ENCODE measurements at regions not wholly inside any gene's neighbourhood (a gene's known extent, or its start where the extent isn't known, plus 50 kb on each side); places are given as distances from the start of the nearest gene placed in this dataset.
A peak's percentile ranks its signal among the peaks of the same experiment; 100 is the strongest.

DNA sequence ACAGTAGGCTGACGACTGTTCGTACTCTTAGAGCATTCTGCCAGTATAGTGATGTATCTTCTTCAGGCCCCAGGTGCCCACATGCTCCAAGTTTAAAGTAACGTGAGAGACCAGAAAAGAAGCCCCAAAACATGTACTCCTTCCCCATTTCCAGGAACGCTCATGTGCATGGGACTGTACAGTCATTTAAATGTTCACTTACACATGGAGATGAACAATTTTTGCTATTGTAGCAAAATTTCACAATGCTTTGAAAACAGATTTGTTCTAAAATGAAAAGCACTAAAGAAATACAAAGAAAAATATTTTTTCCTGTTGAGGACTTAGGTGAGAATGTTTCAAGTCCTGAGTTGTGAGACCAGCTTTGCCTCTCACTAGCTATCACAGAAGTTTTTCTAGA, 269.3 kb upstream of the PRDM1 start:
- DNase-seq (ENCODE audit: low read depth in 1 of 2, low spot score in 1 of 2) = no peak

DNA sequence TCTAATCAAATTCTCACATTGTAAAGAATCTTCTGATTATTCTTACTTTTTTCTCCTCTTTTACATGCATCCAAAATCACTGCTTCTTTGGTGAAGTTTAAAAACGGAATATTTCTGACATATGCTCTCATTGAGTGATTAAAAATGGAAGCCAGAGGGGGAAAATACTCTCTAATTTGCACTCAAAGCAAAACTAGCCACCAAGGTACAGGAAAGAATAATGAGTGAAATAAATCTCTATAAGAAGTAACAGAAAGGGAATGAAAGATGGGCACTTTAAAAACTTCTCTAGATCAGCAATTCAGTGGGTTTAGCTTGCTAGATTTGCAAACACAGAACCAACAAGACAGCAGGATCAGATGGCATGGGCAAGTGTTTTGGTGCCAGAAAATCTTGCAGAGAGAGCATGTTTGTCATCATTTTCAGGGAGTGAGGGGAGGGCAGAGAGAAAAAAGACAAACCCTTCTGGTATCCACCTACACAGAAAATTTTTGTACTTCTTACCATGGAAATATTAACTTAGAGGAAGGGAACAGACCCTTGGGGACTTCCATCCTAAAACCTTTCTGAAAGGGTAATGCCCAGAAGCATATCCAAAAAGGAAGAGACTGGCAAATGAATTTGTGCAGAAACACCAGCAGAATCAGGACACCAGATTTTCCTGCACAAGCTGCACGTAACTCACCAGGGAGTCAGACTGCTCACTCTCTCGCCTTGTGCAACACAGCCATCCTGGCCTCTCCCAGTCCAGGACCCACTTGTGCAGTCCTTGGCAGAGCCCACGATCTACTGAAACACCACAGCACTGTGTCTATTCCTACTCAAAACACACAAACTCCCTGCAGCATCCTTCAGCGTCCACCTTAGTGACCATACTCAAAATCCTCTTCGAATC, 270.2 kb upstream of the PRDM1 start:
- no peak for DNase-seq (ENCODE audit: low read depth in 1 of 2, low spot score in 1 of 2)

DNA sequence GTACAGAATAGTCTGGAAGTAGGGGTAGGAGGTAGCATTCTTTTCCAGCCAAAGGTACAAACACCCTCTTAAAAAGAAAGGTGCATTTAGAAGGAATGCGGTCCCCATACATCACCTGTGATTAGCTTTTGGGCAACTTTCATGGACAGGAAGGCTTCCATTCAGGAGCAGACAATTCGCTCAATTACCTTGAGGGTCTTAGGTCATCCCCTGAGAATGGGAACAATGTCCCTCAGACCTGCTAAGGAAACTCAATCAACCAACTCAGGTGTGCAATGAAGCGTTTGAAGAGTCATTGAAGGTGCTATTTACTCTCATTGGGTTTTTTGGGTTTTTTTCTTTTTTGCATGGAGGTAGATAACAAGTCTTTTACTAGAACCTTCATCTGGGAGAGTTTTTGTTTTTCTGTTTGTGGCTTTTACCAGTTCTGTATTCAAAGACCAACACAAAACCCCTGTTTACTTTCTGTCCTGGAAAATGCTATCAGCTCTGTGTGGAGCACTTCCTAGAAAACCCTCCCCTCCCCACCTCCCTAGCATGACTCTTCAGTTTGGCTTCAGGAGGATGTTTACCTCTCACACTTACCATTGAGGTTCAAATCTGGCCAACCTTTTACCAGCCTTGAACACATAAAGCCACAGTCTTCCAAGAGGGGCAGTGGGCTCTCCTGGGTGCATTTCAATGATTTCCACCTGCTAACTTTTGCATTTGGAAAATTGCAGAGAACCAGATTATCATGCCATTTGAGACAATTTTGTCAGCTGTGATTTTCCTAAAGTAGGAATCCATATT, 271.2 kb upstream of the PRDM1 start:
- DNase-seq (ENCODE audit: low read depth in 1 of 2, low spot score in 1 of 2) = no peak

DNA sequence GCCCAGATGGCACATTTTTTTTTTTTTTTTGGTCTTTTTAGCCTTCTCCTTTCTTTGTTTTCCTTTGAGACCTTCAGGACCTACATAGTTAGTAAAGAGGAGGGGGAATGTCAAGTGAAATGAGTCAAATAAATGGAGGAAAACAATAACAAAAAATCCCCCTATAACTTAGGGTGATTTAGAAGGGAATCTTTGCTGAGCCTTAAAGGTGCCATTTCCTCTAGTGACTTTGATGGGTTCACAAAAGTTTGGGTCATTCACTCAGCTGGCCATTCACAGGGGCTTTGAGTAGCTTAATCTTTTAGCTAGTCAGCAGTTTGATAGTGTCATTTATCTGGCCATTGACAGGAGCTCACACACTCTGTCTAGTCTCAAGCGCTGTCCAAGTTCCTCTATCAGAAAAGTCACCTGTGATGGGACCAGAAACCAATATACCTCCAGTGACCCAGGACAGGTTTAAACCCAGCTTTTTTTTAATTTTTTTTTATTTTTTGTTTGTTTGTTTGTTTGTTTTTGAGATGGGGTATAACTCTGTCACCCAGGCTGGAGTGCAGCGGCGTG, 275.1 kb upstream of the PRDM1 start:
- DNase-seq (ENCODE audit: low read depth in 1 of 2, low spot score in 1 of 2) = no peak

DNA sequence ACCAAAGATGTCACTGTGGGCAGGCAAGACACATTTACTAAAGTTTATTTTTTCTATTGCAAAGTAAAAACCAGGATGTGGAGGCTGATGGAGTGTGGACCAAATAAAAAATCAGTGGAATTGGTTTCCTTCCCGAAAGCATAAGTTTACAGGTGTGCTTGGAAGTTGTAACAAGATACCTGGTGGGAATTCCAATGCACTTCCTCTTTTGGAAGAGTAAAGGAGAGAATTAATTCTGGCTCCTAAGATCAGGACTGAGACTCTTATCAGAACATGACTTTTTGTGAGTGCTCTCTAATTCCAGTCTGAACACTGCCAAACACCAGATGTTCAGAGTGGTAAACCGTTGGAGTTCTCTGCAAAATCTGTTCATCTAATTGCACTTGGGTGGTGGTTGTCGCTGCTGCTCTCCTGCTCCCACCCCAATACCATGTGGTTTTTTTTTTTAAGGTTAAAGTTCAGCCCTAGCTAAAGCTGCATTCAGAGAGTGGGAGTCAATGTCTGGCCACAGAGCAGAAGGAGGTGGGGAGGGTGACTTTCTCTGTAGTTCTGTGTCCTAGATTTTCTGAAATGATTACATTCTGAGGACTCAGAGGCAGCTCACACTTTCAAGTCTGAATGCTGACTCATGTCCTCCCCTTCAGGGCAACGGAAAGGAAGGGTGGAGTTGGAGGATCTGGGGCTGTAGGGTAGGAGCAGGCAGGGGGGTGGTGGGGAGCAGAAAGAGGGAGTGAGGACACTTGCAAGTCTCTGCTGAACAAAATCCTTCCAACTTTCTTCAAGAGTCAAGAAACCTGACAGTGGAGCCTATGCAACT, 275.8 kb upstream of the PRDM1 start:
- peak in 1 of 2 donors; percentile 49 for DNase-seq (ENCODE audit: low read depth in 1 of 2, low spot score in 1 of 2)

DNA sequence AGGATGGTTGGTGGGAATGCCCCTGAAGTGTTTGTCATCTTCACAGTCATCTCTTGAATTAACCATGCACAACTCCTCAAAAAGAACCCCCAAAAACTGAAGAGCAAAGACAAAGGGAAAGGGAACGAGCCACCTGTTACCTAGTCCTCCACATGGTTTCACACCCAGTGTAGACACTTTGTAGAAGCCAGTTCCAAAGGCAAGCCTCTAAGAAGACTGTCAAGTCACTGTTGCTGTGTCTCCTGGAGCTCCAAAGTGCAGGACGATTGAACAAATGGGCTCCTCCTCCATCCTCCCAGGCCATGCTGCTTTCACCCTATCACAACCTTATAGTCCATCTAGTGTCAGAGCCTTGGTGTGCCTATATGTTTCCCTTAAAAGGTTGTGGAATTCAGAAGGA, 277.6 kb upstream of the PRDM1 start:
- DNase-seq (ENCODE audit: low read depth in 1 of 2, low spot score in 1 of 2) = no peak

DNA sequence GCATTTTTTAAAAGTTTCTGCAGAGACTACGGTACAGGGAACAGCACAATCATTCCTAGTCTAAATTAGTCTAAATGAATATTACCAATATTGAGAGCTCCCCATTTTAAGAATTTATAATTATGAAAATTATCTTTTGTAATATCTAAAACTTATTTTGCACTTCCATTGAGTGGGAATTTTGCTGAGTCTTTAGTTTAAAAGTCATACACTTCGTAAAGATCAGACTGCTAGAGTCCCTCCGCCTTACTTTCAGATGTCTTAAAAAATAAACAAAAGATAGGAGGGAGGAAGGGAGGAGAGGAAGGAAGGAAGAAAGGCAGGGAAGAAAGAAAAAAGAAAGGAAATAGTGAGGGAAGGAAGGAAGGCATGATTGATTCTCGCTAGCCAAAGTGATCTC, 278.2 kb upstream of the PRDM1 start:
- DNase-seq (ENCODE audit: low read depth in 1 of 2, low spot score in 1 of 2) = no peak

DNA sequence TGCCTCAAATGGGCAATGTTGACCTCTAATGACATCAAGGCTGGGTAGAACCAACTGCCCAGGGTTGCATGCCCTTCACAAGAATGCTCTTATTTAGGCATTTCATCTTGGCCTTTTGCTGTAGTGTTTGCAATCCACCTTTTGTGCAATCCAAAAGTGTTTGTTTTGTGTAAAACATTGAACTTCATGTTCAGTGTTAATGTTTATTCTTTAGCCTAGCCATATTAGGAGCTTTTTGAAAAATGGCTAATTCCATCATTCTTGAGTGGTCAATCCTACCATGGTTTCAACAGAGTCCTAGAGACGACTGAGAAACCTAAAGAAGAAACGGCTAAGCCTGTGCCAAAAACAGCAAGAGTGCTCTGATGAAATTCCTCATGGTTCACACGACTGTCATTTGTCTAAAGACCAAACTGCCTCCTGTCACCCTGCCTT, 279.6 kb upstream of the PRDM1 start:
- no peak for DNase-seq (ENCODE audit: low read depth in 1 of 2, low spot score in 1 of 2)

DNA sequence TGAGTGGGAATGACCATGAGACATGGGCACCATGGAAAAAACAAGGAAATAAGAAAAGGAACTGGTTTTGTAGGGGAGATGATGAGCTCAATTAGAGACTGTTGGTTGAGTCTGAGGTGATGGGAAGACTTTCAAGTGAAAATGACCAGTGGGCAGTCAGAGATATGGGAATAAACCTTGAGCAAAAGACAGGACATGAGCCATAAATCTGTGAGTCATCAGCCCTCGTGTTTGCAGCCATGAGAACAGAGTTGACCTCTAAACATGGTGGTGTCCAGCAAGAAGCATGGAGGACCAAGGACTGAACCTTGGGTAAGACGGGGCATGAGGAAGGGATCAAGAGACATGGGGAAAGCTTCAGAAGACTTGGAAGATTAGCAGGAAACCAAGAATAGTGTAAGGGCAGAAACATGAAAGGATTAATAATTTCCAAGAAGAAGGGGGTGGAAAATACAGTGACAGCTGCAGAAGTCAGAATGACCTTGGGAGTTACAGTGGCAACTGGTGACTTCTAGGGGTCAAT, 280.6 kb upstream of the PRDM1 start:
- no peak for DNase-seq (ENCODE audit: low read depth in 1 of 2, low spot score in 1 of 2)

DNA sequence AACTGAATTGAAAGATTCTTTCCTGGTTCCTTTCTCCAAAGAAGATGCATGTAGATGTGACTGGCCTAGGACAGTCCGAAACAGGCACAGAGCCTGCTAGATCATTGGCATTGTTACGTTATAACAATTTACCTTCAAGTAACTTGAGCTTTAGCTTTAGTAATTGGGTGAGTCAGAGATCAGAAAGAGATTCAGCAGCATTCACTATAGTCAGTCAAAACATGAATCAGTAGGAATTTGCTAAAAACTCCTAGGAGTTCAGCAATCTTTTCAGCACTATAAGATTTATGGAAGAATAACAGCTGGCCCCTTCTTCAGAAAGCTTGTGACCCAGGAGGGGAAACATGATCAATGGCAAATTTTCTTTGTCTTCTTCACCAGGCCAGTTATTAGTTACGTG, 281.7 kb upstream of the PRDM1 start:
- no peak for DNase-seq (ENCODE audit: low read depth in 1 of 2, low spot score in 1 of 2)

DNA sequence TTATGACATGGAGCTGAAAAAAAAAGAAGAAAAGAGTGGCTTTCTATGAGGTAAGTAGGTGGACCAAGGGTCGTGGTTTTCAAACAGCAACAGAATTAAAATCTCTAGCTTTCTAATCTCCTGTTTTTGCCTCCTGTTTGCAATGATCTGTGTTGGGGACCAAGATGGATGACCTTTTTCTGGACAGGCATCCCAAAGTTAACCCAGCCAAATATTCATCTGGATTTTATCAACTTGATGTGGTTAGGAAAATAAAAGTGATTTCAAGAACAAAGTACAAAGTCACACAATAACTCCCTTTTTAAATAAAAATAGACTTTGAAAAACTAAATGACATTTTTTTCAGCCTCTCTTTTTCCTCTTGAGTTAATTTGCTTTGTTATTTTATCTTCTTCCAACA, 282.1 kb upstream of the PRDM1 start:
- DNase-seq (ENCODE audit: low read depth in 1 of 2, low spot score in 1 of 2) = no peak

DNA sequence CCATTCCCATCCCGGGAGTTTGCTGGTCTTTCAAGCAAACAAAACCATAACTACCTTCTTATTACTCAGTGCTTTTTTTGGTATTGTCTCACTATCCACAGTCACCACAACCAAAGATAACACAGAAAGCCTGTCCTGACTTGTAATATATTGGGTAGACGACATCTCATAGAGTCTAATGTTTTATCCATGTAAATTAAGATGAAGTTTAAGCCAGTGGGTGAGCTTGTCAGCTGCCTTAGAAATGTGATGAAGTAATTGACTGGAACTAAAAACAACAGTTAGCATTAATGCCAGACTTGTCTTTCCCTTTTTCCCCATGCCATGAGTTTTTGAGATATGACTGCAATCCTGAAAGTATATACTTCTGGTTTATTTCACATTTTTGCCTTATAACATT, 282.7 kb upstream of the PRDM1 start:
- no peak for DNase-seq (ENCODE audit: low read depth in 1 of 2, low spot score in 1 of 2)

DNA sequence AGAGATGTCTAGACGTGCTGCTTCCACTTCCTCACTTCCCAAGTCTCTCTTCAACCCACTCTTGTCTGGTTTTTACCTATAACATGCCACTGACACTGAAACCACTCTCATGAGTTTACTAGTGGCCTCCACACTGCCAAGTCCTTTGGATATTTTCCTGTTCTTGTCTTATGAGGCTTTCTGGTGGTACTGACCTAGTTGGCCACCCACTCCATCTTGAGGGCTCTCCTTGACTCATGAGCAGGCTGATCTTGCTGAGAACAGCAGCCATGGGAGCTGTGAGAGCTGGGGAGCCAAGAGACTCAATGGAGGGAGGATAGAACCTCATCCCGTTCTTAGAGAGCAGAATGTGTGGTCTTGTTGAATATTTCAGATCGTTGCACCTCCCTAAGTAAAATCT, 283.4 kb upstream of the PRDM1 start:
- DNase-seq (ENCODE audit: low read depth in 1 of 2, low spot score in 1 of 2) = no peak

DNA sequence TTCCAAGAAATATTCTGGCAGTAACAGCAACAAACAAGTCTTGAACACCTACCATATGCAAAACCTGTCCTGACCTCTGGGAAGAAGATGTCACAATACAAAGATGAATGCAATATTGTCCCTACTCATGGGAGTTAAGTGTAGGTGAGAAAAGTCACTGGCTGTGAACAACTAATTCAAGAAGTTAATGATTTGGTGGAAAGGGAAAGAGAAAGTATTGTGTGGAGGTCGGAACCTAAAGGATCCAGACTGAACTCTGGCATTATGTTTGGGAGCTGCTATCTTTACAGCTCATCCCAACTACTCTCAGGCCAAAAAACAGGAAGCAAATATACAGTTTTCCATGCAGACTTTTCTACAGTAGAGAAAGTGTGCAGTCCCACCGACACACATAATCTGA, 285.3 kb upstream of the PRDM1 start:
- no peak for DNase-seq (ENCODE audit: low read depth in 1 of 2, low spot score in 1 of 2)

DNA sequence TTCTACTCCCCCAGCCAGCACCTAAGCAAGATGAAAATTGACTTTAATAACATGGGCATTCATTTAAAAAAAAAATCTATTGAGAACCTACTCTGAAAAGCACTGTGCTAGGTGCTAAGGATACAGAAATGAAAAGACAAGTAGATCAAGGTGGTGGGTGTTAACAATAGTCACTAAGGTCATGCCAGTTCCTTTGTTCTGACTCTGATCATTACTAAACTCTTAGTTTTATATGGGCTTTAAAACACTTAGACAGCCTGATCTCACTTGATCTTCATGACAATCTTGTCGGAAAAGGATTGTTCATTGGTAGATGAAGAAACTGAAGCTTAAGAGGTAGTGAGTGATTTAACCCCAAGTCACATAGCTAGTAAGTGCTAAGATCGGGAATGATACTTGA, 285.7 kb upstream of the PRDM1 start:
- DNase-seq (ENCODE audit: low read depth in 1 of 2, low spot score in 1 of 2) = no peak

DNA sequence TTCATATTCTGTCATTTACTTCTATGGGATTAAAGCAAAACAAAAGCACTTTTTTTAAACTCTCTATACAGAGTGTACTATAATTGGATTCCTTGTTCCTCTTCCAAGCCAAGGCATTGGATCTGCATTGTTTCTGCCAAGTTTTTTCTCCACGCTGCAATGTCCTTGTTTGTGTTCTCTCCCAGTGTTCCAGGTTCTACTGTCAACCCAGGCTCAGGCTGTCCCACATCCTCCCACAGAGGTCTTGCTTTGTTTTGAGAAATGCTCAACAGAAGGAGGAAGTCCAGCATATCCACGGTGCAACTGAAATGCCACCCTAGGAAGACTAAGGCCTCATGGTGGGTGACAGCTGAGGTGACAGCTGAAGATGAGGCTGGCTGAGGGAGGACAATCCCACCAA, 287.1 kb upstream of the PRDM1 start:
- DNase-seq (ENCODE audit: low read depth in 1 of 2, low spot score in 1 of 2) = no peak

DNA sequence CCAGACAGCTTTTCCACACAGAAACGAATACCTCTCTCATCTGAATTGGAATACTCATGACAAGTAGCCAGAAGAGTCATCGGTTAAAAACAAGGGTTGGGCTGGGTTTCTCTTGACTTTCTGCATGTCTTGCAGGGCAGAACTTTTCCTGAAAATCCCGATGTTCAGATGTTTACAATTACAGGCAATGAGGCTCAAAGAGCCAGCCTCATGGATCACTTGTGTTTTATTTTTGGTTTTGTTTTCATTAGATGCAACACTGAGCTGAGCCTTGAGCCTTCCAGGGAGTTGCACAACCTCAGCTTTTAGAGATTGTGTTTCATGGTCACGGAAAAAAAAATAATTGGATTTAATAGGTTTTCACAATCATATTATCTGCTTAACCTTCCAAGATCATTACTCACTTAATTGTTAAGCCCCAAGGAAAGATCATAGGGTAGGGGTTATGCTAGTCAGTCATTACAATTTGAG, 288.1 kb upstream of the PRDM1 start:
- no peak for DNase-seq (ENCODE audit: low read depth in 1 of 2, low spot score in 1 of 2)

DNA sequence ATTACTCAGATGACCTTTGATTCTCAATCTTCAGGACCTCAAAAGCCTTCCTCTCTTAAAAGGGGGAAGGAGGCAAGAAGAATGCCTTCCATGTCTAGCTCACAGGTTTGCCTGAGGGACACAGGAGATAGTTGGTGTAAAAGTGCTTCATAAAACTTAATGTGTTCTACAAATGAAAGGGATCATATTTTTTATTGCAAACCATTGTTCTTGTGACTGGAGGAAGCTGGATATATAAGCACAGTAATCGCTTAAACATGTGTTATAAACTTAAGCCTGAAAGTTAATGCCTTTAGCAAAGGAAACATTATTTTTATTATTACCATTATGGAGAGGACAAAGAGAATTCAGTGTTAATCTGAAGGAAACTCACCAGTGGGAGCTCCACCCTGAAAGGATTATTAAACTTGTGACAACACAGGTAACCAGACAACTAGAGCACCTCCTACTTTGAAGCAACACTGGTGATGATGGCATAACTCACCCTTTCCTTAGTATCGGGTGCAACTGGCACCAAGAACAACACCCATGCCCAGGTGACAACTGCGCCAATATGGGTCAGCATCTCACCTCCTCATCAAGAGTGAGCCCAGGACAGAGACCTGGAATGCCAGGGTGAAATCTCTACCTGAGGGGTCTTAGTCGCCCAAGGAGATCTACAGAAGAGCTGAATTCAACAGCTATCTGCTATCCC, 288.7 kb upstream of the PRDM1 start:
- DNase-seq (ENCODE audit: low read depth in 1 of 2, low spot score in 1 of 2) = no peak

DNA sequence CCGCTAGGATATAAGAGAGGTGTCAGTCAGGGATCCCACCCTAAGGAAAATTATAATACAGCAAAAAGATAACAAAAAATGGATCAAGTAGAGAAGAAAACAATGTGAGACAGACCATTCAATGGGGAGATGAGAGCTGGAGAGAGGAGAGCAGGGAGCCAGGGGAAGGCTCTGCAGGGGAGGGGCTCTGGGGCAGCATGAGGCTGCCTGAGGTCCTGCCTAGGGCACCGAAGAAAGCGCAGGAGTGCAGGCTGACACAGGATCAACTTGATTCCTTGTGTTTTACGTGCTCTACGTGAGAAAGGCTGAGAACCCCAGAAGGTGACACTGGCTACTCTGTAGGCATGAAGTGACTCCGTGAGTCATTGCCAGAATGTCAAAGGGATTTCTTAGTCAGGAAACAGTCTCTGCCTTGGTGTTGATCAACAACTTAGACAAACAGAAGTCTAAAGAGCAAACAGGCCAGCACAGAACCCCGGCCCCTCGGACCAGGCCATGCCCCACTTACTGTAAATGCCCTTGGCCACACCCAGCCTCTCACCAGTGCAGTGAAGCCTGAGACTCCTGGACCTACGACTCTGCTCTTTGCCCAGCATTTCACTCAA, 290.1 kb upstream of the PRDM1 start:
- no peak for DNase-seq (ENCODE audit: low read depth in 1 of 2, low spot score in 1 of 2)

DNA sequence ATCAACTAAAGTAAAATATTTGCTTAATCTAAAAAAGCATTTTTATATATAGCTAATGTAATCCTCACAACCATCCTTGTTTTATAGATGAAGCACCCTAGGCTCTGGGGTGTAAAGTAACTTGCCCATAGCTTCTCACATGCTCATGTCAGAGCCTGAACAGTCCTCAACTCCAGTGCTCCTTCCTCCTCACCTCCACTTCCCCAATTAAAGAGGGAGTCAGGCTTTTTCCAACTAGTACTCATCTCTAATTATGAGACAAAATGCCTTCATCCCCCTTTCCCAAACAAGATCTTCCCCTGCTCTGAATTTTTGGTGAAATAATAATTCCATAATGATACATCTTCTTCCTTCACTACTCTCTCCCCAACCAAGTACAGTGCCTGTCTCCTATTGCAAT, 290.8 kb upstream of the PRDM1 start:
- no peak for DNase-seq (ENCODE audit: low read depth in 1 of 2, low spot score in 1 of 2)
